ENCODE measurements at regions not wholly inside any gene's neighbourhood (a gene's known extent, or its start where the extent isn't known, plus 50 kb on each side); places are given as distances from the start of the nearest gene placed in this dataset.
"Not testable (repeated sequence)": the region's sequence is repeated elsewhere in the genome, so short reads cannot be mapped to it uniquely, and the experiment has no call there.

DNA sequence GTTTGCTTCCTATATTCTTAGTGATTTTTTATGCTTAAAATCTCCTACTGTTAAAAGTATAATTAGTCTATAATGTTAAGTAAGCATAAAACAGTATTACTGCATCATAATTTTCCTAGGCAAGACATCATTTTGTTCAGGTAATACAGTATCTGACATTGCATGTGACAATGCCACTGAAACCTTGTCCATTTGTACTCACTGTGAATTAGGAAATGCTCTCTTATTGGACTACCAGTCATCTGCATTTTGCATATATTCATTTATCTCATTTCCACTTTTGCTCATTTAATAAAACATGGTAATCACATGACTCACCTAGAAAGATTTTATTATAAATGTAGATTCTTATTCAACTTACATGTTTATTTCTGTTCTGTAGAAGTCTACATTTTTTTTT lies 379.1 kb downstream of the ETV1 start:
- no peak overlapping the region for H3K27ac Mint-ChIP-seq
- H3K36me3 Mint-ChIP-seq: no peaks in the 10 kb centered on the region
- no peak overlapping the region for H3K4me3 Mint-ChIP-seq
- no peaks in the 10 kb centered on the region for H3K27me3 Mint-ChIP-seq (ENCODE audit: low read depth in 3 of 3)
- DNase-seq: no peak
- H3K9me3 Mint-ChIP-seq: peaks cover 0 to 14% (median 4%) of the 10 kb centered on the region in 6 donors
- no peaks in the 10 kb centered on the region for H3K4me1 Mint-ChIP-seq

DNA sequence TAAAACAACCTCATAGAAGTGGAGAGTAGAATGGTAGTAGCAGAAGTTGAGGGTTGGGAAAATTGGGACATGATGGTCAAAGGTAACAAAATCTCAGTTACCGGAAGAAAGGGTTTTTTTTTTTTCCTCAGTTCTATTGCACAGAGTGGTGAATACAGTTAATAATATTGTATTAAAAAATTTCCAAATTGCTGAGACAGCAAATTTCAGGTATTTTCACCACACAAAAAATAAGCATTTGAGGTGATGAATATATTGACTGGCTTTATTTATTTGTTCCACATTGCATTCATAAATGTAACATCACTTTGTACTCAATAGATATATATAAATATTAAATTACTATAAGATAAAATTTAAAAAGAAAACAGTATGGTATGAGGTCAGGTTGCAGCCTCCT lies 373.8 kb downstream of the ETV1 start:
- no peaks in the 10 kb centered on the region for H3K36me3 Mint-ChIP-seq
- no peak overlapping the region for H3K27ac Mint-ChIP-seq
- H3K4me1 Mint-ChIP-seq: no peaks in the 10 kb centered on the region
- DNase-seq: no peak
- peaks cover 2 to 8% (median 4%) of the 10 kb centered on the region in 6 donors for H3K9me3 Mint-ChIP-seq
- no peak overlapping the region for H3K4me3 Mint-ChIP-seq
- H3K27me3 Mint-ChIP-seq (ENCODE audit: low read depth in 3 of 3): no peaks in the 10 kb centered on the region

DNA sequence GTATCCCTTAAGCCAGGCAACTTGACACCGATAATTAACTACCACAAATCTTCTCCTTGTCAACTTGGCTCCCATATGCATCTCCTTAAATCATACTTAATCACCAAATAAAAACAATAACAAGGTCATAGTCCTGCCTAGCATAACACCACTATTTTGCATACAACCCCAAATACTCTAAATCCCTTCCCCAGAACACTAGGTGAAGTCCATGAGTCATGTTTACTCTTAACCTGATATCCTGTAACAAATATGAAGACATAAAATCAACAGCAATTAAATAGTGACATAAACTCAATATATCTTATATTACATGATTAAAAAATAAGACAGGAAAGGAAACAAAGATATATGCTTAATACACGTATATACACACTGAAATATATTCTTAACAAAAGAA lies 362.0 kb downstream of the ETV1 start:
- no peaks in the 10 kb centered on the region for H3K27me3 Mint-ChIP-seq (ENCODE audit: low read depth in 3 of 3)
- no peaks in the 10 kb centered on the region for H3K4me1 Mint-ChIP-seq
- H3K4me3 Mint-ChIP-seq: no peak overlapping the region
- no peak for DNase-seq
- H3K9me3 Mint-ChIP-seq: peaks cover 0 to 11% (median 4%) of the 10 kb centered on the region in 6 donors
- H3K36me3 Mint-ChIP-seq: no peaks in the 10 kb centered on the region
- H3K27ac Mint-ChIP-seq: no peak overlapping the region

DNA sequence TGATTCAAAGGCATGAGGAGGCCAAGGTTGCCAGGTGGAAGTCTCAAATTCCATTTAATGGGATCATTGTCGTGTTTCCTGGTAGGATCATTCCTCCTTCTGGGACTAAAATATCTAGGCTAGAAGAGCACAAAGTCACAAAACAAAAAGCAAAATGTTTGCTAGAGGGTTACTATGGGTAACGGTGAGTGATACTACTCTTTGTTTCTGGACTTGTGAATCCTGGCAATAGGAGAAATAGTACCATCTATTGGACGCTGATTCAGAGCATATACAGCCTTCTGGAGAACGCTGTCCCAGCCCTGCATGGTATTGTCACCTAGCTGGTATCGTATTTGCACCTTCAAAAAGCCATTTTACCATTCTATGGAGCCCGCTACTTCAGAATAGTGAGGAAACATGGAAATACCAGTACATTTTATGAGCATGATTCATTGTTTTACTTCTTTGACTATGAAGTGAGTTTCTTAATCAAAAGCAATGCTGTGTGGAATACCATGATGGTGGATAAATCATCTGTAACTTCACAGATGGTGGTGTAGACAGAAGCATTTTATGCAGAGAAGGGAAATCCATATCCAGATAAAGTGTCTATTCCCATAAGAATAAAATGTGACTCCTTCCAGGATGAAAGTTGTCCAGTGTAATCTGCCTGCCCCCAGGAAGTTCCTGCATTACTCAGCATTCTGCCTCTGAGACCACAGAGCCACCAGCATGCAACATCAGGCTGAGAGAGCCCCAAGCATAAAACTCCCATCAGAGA lies 361.0 kb downstream of the ETV1 start:
- H3K36me3 Mint-ChIP-seq: no peaks in the 10 kb centered on the region
- H3K4me3 Mint-ChIP-seq: no peak overlapping the region
- no peak overlapping the region for H3K27ac Mint-ChIP-seq
- no peaks in the 10 kb centered on the region for H3K4me1 Mint-ChIP-seq
- H3K9me3 Mint-ChIP-seq: peaks cover 0 to 9% (median 4%) of the 10 kb centered on the region in 6 donors
- DNase-seq: no peak
- H3K27me3 Mint-ChIP-seq (ENCODE audit: low read depth in 3 of 3): no peaks in the 10 kb centered on the region

DNA sequence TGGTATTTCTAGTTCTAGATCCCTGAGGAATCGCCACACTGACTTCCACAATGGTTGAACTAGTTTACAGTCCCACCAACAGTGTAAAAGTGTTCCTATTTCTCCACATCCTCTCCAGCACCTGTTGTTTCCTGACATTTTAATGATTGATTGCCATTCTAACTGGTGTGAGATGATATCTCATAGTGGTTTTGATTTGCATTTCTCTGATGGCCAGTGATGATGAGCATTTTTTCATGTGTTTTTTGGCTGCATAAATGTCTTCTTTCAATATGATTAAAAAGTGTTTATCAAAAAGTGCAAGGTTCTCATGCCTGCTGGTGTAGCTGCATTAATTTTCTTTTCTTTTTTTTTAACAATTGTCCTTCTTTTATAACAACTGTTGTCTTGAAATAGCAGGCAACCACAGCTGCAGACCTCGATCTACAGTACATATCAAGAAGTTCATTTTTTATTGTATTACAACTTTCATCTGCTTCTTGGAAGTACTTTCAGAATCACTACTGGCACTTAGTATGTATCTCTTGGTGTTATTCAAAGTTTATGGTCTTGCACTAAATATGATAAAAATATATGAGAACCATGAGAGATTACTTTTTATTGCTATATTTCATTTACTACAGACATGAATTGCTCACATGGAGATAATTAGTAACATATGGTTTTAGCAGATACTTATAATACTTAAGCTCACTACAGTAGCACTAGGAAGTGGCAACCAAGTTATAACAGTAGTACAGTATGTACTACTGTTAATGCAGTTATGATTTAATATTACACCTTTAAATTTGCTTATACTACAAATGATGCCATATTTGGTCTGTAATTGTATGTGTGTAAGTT lies 358.0 kb downstream of the ETV1 start:
- H3K4me1 Mint-ChIP-seq; H3K27me3 Mint-ChIP-seq (ENCODE audit: low read depth in 3 of 3); H3K27ac Mint-ChIP-seq; H3K4me3 Mint-ChIP-seq; H3K36me3 Mint-ChIP-seq; DNase-seq: not testable (repeated sequence)
- H3K9me3 Mint-ChIP-seq: peaks cover 0 to 13% (median 7%) of the 10 kb centered on the region in 6 donors

DNA sequence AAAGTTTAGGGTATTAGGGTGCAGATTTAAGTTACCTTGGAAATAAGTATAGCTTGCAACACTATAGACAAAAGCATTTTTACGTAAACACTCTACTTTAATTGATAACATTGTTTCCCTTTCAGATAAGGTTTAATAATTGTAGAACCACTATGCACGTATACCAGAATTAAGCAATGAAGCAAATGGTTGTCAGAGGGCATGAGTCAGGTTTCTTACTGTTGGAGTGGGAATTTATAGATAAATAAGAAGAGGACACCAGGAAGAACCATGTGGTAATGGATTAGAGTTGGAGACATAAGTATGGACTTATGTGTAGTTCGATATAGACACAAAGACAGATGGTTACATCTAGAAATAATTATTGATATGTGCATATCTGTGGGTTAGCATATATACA lies 355.6 kb downstream of the ETV1 start:
- H3K27ac Mint-ChIP-seq: no peak overlapping the region
- H3K4me1 Mint-ChIP-seq: no peaks in the 10 kb centered on the region
- peaks cover 0 to 11% (median 4%) of the 10 kb centered on the region in 6 donors for H3K9me3 Mint-ChIP-seq
- DNase-seq: no peak
- no peak overlapping the region for H3K4me3 Mint-ChIP-seq
- no peaks in the 10 kb centered on the region for H3K36me3 Mint-ChIP-seq
- no peaks in the 10 kb centered on the region for H3K27me3 Mint-ChIP-seq (ENCODE audit: low read depth in 3 of 3)

DNA sequence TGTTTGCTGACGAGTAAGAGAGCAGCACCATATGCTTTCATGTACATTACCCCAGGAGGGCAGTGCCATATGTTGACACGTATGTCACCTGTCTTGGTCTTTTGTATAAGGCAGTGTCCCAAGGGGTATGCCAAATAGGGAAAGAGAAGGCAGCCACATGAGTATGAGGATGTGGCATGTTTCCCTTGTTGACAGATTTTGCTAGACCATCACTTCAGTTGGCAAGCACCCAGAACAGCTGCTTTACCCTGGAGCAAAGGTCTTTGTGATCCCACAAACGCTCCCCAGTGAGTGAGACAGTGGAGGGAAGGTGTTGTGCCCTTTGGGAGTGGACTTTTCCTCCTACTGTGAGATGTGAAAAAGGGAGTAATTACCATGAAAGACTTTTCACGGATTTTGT lies 350.1 kb downstream of the ETV1 start:
- Mint-ChIP-seq H3K27me3 (ENCODE audit: low read depth in 3 of 3) (no peaks in the 10 kb centered on the region), H3K4me3 (no peak overlapping the region), H3K4me1 (no peaks in the 10 kb centered on the region), H3K27ac (no peak overlapping the region), H3K36me3 (no peaks in the 10 kb centered on the region), H3K9me3 (peaks cover 0 to 17% (median 10%) of the 10 kb centered on the region in 6 donors)
- DNase-seq: no peak

DNA sequence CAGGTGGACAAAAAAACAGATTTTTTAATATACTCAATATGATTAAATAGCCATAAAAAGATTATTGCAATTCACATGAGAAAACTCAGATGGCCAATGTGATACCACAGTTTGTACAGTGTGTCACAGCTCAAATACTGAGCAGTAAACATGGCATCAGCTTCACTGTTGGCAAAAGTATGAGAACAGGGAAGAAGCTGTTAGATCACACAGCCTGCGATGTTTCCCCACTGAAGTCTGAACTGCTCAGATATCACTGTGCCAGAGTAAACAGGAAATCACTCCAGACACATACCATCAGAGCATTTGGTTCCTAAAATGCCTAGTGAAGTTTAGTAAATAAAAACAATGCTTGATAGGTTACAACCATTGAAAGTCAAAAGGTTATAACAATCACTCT lies 347.8 kb downstream of the ETV1 start:
- Mint-ChIP-seq H3K4me1 (no peaks in the 10 kb centered on the region), H3K36me3 (no peaks in the 10 kb centered on the region), H3K27ac (no peak overlapping the region), H3K4me3 (no peak overlapping the region), H3K27me3 (ENCODE audit: low read depth in 3 of 3) (no peaks in the 10 kb centered on the region), H3K9me3 (peaks cover 0 to 15% (median 6%) of the 10 kb centered on the region in 6 donors)
- DNase-seq: no peak

DNA sequence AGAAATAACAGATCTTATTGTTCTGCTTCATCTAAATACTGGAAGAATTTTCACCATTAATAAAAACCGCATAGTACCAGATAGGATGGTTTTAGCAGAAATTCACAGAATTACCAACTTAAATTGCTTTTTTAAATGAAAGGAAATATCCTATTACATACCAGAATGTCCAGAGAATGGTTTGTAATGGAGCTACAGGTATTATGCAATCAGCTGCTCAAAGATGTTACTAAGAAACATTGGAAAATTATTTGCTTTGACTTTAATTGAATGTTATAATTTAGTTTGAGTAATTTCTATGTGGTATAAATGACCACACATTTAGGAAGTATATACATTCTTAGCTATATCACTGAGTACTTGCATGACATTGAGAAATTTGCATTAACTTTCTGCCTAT lies 338.3 kb downstream of the ETV1 start:
- DNase-seq: no peak
- Mint-ChIP-seq H3K27ac (no peak overlapping the region), H3K4me1 (no peaks in the 10 kb centered on the region), H3K36me3 (no peaks in the 10 kb centered on the region), H3K4me3 (no peak overlapping the region), H3K9me3 (peaks cover 0 to 5% (median 0%) of the 10 kb centered on the region in 6 donors), H3K27me3 (ENCODE audit: low read depth in 3 of 3) (peaks cover 0 to 2% (median 0%) of the 10 kb centered on the region in 3 donors)

DNA sequence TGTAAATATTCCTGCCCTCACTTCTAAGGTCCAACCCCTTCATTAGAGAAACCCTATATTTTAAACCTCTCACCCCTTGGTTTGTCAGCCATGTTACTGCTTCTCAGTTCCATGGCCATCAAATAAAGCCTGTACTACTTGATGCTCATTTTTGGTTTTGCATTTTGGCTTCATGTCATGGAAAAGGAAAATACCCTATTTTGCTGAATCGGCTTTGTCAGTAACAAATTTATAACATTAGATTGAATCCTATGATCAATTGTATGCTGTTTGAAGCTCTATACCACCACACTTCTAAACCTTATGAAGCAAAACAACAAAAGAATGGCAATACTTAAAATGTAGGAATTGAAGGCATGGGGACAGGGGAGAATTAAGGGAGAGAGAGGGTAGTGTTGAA lies 333.1 kb downstream of the ETV1 start:
- Mint-ChIP-seq H3K9me3 (peaks cover 3 to 23% (median 12%) of the 10 kb centered on the region in 6 donors), H3K27me3 (ENCODE audit: low read depth in 3 of 3) (peaks cover 0 to 2% (median 0%) of the 10 kb centered on the region in 3 donors), H3K27ac (no peak overlapping the region), H3K4me3 (no peak overlapping the region), H3K36me3 (peaks cover 0 to 3% (median 0%) of the 10 kb centered on the region in 3 donors), H3K4me1 (no peaks in the 10 kb centered on the region)
- DNase-seq: no peak

DNA sequence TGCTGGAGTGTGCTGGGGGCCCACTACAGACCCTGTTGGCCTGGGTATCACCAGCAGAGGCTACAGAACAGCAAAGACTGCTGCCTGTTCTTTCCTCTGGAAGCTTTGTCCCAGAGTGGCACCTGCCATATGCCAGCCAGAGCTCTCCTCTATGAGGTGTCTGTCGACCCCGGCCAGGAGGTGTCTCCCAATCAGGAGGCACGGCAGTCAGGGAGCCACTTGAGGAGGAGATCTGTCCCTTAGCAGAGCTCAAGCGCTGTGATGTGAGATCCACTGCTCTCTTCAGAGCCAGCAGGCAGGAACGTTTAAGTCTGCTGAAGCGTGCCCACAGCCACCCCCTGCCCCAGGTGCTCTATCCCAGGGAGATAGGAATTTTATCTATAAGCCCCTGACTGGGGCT lies 316.2 kb downstream of the ETV1 start:
- H3K4me3 Mint-ChIP-seq: no peak overlapping the region
- peaks cover 0 to 3% (median 2%) of the 10 kb centered on the region in 3 donors for H3K27me3 Mint-ChIP-seq (ENCODE audit: low read depth in 3 of 3)
- H3K36me3 Mint-ChIP-seq: no peaks in the 10 kb centered on the region
- H3K27ac Mint-ChIP-seq: no peak overlapping the region
- H3K4me1 Mint-ChIP-seq: no peaks in the 10 kb centered on the region
- DNase-seq: no peak
- peaks cover 0 to 16% (median 6%) of the 10 kb centered on the region in 6 donors for H3K9me3 Mint-ChIP-seq

DNA sequence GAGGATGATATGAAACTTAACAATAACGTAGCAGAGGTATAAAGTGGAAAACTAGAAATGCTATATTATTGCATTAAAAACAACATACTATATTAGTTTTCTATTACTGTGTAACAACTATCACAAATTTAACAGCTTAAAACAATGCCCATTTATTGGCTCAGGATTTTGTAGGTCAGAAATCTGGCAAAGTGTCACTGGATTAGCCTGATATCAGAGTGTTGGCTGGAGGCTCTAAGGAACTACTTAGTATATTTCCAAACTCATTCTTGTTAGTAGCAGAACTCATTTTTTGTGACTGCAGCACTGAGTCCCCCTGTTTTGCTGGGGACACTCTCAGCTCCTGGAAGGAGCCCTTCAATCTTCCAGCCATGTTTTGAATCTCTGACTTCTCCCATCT lies 306.8 kb downstream of the ETV1 start:
- DNase-seq: no peak
- Mint-ChIP-seq H3K27ac (no peak overlapping the region), H3K36me3 (no peaks in the 10 kb centered on the region), H3K4me1 (no peaks in the 10 kb centered on the region), H3K9me3 (peaks cover 0 to 4% (median under 1%) of the 10 kb centered on the region in 6 donors), H3K4me3 (no peak overlapping the region), H3K27me3 (ENCODE audit: low read depth in 3 of 3) (no peaks in the 10 kb centered on the region)

DNA sequence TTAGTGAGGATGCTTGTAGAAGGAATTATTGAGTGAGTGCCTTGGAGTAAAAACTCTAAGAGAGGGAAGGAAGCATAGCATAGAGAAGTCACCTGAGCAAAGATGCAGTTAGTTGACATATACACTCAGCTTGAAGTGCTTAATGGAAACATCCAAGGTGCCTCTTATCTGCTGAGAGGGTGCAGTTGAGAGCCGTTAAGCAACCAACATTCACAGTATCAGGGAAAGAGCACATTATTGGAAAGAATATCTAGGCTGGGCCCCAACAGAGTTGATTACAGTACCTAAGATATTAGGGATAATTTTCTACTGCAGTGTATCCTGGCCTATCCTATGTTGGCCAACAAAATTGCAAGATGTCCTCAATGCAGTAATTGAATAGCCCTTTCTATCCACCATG lies 302.0 kb downstream of the ETV1 start:
- H3K4me3 Mint-ChIP-seq: no peak overlapping the region
- H3K4me1 Mint-ChIP-seq: no peaks in the 10 kb centered on the region
- no peaks in the 10 kb centered on the region for H3K27me3 Mint-ChIP-seq (ENCODE audit: low read depth in 3 of 3)
- no peak overlapping the region for H3K27ac Mint-ChIP-seq
- DNase-seq: no peak
- peaks cover 0 to 4% (median under 1%) of the 10 kb centered on the region in 6 donors for H3K9me3 Mint-ChIP-seq
- no peaks in the 10 kb centered on the region for H3K36me3 Mint-ChIP-seq

DNA sequence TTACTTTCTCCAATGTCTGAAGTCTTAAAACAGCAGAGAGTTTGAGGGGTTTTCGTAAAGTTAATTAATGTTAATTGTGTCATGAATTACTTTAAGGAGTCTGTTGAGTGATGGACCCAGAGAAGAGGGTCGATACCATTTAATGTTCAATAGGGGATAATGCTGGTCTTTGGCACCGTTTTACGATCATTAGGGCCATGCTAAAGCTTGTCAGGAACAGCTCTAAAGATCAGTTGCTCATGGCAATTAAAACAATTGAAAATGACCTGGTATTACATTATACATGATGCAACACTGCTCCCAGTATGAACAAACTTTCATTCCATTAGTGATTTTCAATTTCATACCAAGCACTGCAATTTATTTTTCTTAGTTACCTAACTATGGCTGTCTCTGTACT lies 296.9 kb downstream of the ETV1 start:
- Mint-ChIP-seq H3K4me1 (no peaks in the 10 kb centered on the region), H3K27me3 (ENCODE audit: low read depth in 3 of 3) (no peaks in the 10 kb centered on the region), H3K27ac (no peak overlapping the region), H3K9me3 (peaks cover 0 to 4% (median 3%) of the 10 kb centered on the region in 6 donors), H3K4me3 (no peak overlapping the region), H3K36me3 (no peaks in the 10 kb centered on the region)
- no peak for DNase-seq
